ENCODE measurements at regions not wholly inside any gene's neighbourhood (a gene's known extent, or its start where the extent isn't known, plus 50 kb on each side); places are given as distances from the start of the nearest gene placed in this dataset.
"Not testable (repeated sequence)": the region's sequence is repeated elsewhere in the genome, so short reads cannot be mapped to it uniquely, and the experiment has no call there.

GRCh38 chr11:69915501-69916250 lies 96.5 kb upstream of the FGF3 start:
- Histone ChIP-seq H3K9ac (ENCODE audit: low read depth, low read length, poor library complexity, severe bottlenecking) (no peak overlapping the region), H3K4me1 (ENCODE audit: insufficient read depth, low read length, poor library complexity, severe bottlenecking) (no peaks in the 10 kb centered on the region), H3K79me2 (ENCODE audit: insufficient read depth, low read length) (no peaks in the 10 kb centered on the region), H3K27me3 (ENCODE audit: insufficient read depth, low read length, poor library complexity, severe bottlenecking) (no peaks in the 10 kb centered on the region), H4K20me1 (ENCODE audit: insufficient read depth, low read length, poor library complexity, severe bottlenecking) (no peaks in the 10 kb centered on the region), H3K36me3 (ENCODE audit: insufficient read depth, low read length) (no peaks in the 10 kb centered on the region), H3F3A (ENCODE audit: low read depth) (no peaks in the 10 kb centered on the region), H3K4me2 (ENCODE audit: low read depth, low read length, poor library complexity, severe bottlenecking) (peak overlapping the region; percentile 38), H3K4me3 (ENCODE audit: low read length, poor library complexity, severe bottlenecking) (no peak overlapping the region), H3K9me2 (replicated peaks; ENCODE audit: low read depth, low read length) (no peaks in the 10 kb centered on the region), H2AFZ (ENCODE audit: low read length) (no peak overlapping the region), H3K9me3 (ENCODE audit: insufficient read depth, low read depth, low read length) (no peaks in the 10 kb centered on the region)
- TF ChIP-seq CTCF (conservative IDR thresholded peaks at IDR 0.05; ENCODE audit: low read length) (peak; percentile 83), EZH2phosphoT487 (IDR thresholded peaks at IDR 0.05; ENCODE audit: borderline replicate concordance) (no peak)

DNA sequence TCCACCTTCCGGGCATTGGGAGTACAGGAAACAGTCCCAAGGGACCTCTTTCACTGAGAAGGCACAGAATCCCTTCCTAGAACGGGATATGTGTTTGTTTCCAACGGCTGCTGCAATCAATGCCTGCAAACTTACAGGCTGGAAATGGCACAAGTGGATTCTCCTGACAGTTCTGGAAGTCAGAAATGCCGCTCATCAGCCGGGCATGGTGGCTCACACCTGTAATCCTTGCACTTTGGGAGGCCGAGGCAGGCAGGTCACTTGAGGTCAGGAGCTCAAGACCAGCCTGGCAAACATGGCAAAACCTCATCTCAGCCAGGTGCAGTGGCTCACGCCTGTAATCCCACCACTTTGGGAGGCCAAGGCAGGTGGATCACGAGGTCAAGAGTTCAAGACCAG lies 97.0 kb upstream of the FGF3 start:
- H3K36me3 ChIP-seq (ENCODE audit: insufficient read depth, low read length); H2AFZ ChIP-seq (ENCODE audit: low read length); H3K79me2 ChIP-seq (ENCODE audit: insufficient read depth, low read length); H3K9me2 ChIP-seq (replicated peaks; ENCODE audit: low read depth, low read length); H3K4me3 ChIP-seq (ENCODE audit: low read length, poor library complexity, severe bottlenecking); H3K27me3 ChIP-seq (ENCODE audit: insufficient read depth, low read length, poor library complexity, severe bottlenecking); H3K4me2 ChIP-seq (ENCODE audit: low read depth, low read length, poor library complexity, severe bottlenecking); H3K9me3 ChIP-seq (ENCODE audit: insufficient read depth, low read depth, low read length); H3F3A ChIP-seq (ENCODE audit: low read depth); H4K20me1 ChIP-seq (ENCODE audit: insufficient read depth, low read length, poor library complexity, severe bottlenecking); H3K4me1 ChIP-seq (ENCODE audit: insufficient read depth, low read length, poor library complexity, severe bottlenecking); H3K9ac ChIP-seq (ENCODE audit: low read depth, low read length, poor library complexity, severe bottlenecking): not testable (repeated sequence)

- no peak overlapping the region for H2AFZ ChIP-seq (ENCODE audit: low read length)
- no peaks in the 10 kb centered on the region for H3K9me2 ChIP-seq (replicated peaks; ENCODE audit: low read depth, low read length)
- H3K4me2 ChIP-seq (ENCODE audit: low read depth, low read length, poor library complexity, severe bottlenecking): no peak overlapping the region
- H3K4me1 ChIP-seq (ENCODE audit: insufficient read depth, low read length, poor library complexity, severe bottlenecking): no peaks in the 10 kb centered on the region
- no peaks in the 10 kb centered on the region for H3K9me3 ChIP-seq (ENCODE audit: insufficient read depth, low read depth, low read length)
- TF ChIP-seq EZH2phosphoT487 (IDR thresholded peaks at IDR 0.05; ENCODE audit: borderline replicate concordance) (no peak), CTCF (conservative IDR thresholded peaks at IDR 0.05; ENCODE audit: low read length) (no peak)
- H3K27me3 ChIP-seq (ENCODE audit: insufficient read depth, low read length, poor library complexity, severe bottlenecking): no peaks in the 10 kb centered on the region
- no peaks in the 10 kb centered on the region for H4K20me1 ChIP-seq (ENCODE audit: insufficient read depth, low read length, poor library complexity, severe bottlenecking)
- H3K9ac ChIP-seq (ENCODE audit: low read depth, low read length, poor library complexity, severe bottlenecking): no peak overlapping the region
- H3F3A ChIP-seq (ENCODE audit: low read depth): no peaks in the 10 kb centered on the region
- no peak overlapping the region for H3K4me3 ChIP-seq (ENCODE audit: low read length, poor library complexity, severe bottlenecking)
- no peaks in the 10 kb centered on the region for H3K79me2 ChIP-seq (ENCODE audit: insufficient read depth, low read length)
- H3K36me3 ChIP-seq (ENCODE audit: insufficient read depth, low read length): no peaks in the 10 kb centered on the region
Measured at GRCh38 chr11:69916806-69917387, 97.7 kb upstream of the FGF3 start.

- Histone ChIP-seq H3K27me3 (ENCODE audit: insufficient read depth, low read length, poor library complexity, severe bottlenecking) (no peaks in the 10 kb centered on the region), H3K9me2 (replicated peaks; ENCODE audit: low read depth, low read length) (no peaks in the 10 kb centered on the region), H3K4me2 (ENCODE audit: low read depth, low read length, poor library complexity, severe bottlenecking) (no peak overlapping the region), H2AFZ (ENCODE audit: low read length) (no peak overlapping the region), H3K4me3 (ENCODE audit: low read length, poor library complexity, severe bottlenecking) (no peak overlapping the region), H3F3A (ENCODE audit: low read depth) (no peaks in the 10 kb centered on the region), H3K9ac (ENCODE audit: low read depth, low read length, poor library complexity, severe bottlenecking) (no peak overlapping the region), H4K20me1 (ENCODE audit: insufficient read depth, low read length, poor library complexity, severe bottlenecking) (no peaks in the 10 kb centered on the region), H3K79me2 (ENCODE audit: insufficient read depth, low read length) (no peaks in the 10 kb centered on the region), H3K36me3 (ENCODE audit: insufficient read depth, low read length) (no peaks in the 10 kb centered on the region), H3K4me1 (ENCODE audit: insufficient read depth, low read length, poor library complexity, severe bottlenecking) (no peaks in the 10 kb centered on the region), H3K9me3 (ENCODE audit: insufficient read depth, low read depth, low read length) (no peaks in the 10 kb centered on the region)
- TF ChIP-seq CTCF (conservative IDR thresholded peaks at IDR 0.05; ENCODE audit: low read length) (no peak), EZH2phosphoT487 (IDR thresholded peaks at IDR 0.05; ENCODE audit: borderline replicate concordance) (no peak)
Measured at GRCh38 chr11:69917529-69917928, 98.3 kb upstream of the FGF3 start.
